Neural progenitor cell (in vitro differentiated cells): ENCODE measurements at regions not wholly inside any gene's neighbourhood (a gene's known extent, or its start where the extent isn't known, plus 50 kb on each side); places are given as distances from the start of the nearest gene placed in this dataset.

Experiments
- CTCF ChIP-seq: fragments of 200-600 bp; sonication (generic); IDR thresholded peaks from 2 replicates; pipeline ENCODE4 v1.5.1; 2017; ENCODE audit warnings: antibody characterized with exemption, mild to moderate bottlenecking
- EZH2 ChIP-seq: fragments of 200-600 bp; sonication (generic); IDR thresholded peaks from 2 replicates; pipeline ENCODE4 v1.6.1; 2017; ENCODE audit warnings: antibody characterized with exemption, mild to moderate bottlenecking, moderate library complexity
- EZH2phosphoT487 ChIP-seq: fragments of 200-600 bp; sonication (generic); IDR thresholded peaks from 2 replicates; pipeline ENCODE4 v1.6.1; 2017; ENCODE audit warnings: antibody characterized with exemption

GRCh38 chr2:121041516-121041915 is 243.5 kb downstream of the TFCP2L1 start:
- TF ChIP-seq CTCF (no peak), EZH2 (no peak), EZH2phosphoT487 (no peak)
